NCI-H460 (cell line): ENCODE measurements at regions not wholly inside any gene's neighbourhood (a gene's known extent, or its start where the extent isn't known, plus 50 kb on each side); places are given as distances from the start of the nearest gene placed in this dataset.

Experiments
- DNase-seq: peaks from one replicate; pipeline ENCODE4 v3.0.0-alpha.2; 2016; ENCODE audit warnings: low read depth; ENCODE audit errors: extremely low read depth

DNA sequence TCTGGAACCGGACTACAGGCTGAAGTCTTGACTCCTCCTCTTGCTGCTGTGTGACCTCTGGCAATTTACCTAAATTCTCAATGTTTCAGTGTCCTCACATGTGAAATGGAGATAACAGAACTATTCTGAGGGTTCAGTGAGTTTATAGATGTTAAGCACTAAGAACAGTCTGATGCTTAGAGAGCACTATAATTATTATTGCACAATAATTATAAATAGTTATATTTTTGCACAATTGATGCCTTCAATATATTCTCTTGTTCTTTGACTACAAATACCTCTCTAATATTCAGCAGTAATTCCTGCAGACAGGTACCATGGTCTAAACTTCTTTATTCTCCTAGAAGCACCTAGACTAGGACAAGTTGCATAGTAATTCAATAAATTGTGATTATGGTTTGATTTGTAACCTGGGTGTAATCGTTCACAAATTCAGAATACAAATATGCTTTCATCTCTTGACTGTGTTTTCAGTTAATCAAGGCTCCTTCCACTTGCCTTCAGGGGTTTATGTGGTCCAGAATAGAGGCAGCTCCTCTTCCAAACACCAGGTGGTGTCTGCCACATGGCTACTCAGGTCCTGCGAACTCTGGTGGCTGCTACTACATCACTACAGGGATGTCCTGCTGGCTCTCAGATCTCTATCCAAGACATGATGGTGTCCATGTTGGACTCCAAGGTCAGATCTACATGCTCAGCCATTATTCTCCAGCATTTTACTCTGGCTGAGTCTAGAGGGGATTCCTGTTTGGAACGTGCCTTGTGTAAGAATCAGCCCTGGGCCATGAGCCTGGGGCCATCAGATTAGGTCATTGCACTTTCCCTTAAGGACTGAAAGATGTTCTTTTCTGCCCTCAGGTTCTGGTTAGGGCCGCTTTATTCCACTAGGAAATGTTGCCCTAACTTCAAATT, 103.4 kb downstream of the QRFPR start:
- DNase-seq, result peak; percentile 1

DNA sequence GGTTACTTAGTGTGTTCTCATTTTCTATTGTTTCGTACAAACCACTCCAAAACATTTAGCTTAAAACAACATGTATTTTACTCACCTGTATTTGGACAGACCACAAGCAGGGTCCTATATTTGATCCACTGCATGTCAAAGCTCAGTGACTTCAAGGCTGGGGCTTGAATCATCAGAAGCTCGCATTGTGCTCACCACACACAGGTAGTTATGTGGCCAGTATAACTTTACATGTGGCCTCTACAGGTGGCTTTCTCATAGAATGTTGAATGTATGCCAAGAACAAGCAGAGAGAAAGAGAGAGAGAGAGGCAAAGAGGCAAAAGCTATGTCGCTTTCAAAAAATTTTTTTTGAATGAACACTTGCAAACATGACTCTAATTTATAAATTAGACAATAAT, 107.6 kb downstream of the QRFPR start:
- no peak for DNase-seq

DNA sequence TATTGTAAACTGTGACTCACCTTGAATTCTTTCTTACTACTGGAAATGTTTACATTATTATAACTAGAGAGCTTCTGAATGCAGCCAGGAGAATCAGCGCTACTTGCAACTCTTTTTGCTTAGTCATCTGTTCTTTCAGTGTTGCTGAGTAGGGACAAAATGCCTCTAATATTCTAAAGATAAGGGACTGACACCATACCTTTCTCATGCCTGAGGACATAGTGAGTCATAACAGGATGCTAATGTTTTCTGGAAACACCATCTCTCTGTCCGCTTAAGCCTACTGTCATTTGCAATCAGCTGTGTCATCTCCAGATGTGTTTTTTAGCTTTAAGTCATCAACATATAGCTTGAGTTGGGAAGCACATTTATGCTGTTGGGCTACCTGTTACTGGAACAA, 108.3 kb downstream of the QRFPR start:
- no peak for DNase-seq

DNA sequence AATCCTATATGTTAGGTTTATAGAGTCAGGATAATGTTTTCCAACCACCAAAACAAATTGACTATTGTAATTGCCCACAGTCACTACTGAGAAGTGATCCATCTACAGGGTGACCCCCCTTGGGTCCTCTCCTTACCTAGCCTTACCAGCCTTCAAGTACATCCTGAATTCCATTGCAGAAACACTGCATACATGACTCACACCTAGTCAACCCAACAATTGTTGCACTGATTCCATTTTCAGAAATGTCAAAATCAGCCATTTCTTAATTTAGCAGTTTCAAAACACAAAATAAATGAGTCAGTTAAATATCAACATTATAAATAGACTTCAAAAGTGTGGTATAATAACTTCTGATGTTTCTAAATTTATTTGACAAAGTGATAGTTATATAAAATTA, 106.3 kb upstream of the TNIP3 start:
- no peak for DNase-seq

DNA sequence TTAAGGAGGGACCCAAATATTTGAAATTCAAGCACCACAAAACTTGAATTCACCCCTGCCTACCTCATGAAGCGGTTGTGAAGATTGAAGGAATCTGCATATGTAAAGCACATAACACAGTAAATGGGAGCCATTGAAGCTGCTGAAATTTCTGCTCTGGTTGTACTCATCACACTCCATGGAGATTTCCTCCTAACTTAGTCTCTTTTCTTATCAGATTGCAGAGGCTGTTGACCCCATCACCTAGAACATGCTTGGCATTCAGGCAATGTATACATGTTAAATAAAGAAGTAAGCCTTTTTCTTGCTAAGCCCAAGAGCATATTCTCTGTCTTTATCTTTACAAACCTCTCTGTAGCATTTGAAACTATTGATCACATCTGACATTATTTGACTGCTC, 104.9 kb upstream of the TNIP3 start:
- no peak for DNase-seq

DNA sequence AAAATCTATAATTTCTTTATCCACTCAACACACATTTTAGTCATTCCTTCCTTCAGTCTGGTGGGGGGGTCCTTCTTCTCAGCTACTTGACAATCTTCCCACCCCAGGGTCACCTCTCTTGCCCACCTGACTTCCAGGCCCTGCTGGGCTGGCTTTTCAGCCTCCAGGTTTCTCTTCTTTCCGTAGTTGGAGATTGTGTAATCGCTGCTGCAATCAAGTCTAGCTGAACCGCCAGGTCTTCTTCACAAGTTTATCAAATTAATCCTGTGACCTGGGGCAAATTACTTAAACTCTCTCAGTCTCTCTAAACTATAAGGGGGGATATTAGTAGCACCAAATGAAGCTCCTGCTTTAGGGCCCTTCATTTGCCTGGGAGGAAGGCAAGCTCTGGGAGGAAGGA, 102.9 kb upstream of the TNIP3 start:
- no peak for DNase-seq

DNA sequence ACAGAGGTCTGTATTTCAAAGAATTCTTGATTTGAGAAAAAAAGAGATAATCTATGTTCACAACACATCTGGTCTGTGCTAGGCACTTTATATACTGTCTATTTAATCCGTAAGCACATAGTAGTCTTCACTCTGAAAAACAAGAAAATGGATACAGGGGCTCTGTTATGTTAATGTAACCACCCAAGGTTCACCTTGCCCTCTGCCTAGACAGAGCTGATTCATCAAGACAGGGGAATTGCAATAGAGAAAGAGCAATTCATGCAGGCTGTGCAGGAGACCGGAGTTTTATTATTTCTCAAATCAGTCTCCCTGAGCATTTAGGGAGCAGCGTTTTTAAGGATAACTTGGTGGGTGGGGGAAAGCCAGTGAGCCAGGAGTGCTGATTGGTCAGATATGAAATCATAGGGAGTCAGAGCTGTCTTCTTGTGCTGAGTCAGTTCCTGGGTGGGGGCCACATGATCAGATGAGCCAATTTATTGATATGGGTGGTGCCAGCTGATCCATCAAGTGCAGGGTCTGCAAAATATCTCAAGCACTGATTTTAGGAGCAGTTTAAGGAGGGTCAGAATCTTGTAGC, 92.9 kb upstream of the TNIP3 start:
- no peak for DNase-seq

DNA sequence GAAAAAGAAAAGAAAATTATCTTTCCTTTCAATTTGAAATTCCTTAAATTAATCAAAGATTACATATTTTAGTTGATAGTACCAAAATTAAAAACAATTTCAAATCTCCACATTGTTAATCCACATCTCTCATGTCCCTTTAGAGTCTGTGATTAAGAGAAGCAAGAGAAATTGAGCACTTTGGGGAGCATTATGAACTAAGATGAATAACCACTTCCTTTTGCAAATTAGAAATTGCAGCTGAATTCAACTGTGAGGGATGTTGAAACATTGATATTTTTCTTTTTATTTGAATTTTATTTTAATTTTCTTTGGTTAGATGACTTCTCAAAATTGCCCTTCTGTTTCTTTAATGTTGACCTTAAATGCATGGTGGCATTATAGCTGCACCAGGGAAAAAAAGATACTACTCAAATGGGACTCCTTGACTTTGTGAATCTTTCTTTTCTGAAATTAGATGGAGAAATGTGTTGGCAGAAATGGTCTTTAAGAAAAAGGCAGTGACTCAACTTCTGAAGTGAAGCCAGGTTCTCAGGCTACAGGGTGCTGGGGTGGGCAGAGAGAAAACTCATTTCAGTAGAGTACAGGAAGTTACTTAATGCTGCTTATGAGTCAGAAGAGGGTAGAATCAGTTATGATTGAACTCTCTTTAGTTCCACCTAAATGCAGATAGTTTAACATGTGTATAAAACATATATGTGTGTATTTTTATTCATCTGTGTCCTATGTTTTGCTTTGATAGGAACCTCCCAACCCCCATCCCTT, 92.0 kb upstream of the TNIP3 start:
- no peak for DNase-seq

DNA sequence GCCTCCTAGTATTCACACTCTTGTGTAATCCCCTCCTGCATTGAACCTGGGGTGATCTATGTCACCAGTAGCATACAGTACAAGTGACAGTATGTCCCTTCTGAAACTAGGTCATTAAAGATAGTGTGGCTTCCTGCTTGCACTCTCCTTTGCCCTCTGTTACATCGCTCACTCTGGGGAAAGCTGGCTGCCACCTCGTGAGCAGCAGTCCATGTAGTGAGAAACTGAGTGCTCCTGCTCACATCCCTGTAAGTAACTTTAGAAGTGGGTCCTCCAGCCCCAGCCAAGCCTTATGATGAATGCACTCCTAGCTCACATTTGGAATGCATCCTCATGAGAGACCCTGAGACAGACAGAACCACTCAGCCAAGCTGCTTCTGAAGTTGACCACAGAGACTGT, 89.8 kb upstream of the TNIP3 start:
- DNase-seq, result no peak

DNA sequence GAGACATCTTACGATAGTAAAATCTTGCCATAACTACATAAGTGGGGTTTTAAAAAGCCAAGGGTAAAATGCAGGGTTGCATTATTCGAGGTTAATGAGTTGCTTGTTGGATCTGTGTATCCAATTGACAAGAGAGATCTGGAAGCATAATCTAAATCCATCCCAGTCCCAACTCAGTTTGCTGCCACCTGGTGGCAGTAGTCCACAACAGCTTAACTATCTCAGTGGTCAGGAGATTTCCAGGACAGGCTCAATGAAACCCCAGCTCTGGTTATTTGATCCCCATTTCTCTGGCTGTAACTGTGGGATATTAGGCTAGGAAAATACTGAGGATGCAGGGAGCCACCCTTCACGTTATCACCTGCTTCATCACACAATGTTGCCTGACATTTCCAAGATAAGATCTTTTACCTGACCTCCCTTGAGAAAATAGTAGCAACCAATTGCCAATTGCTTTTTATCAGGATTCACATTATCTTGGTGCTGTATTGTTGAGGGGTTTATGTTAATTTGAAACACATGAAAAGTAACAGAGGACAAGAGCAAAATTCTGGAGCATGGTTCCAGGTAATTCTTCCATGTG, 88.2 kb upstream of the TNIP3 start:
- peak; percentile 64 for DNase-seq

DNA sequence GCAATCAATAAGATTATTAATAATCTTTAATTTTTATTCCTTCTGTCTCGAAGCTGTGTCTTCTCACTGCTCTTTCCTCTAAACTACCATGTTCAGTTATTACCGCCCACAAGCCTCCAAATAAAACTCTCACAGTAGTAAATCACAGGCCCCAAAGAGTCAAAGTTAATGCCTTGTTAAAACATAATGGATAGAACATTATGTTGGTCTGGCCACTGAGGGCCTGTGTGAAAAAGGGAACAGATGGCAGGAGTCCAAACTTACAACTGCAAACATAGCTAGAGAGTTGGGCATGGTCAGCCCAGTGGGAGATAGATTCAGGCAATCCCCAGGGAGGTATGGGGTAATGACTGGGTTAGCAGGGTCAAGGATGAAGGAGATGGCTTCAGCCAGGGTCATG, 84.6 kb upstream of the TNIP3 start:
- DNase-seq, result no peak

DNA sequence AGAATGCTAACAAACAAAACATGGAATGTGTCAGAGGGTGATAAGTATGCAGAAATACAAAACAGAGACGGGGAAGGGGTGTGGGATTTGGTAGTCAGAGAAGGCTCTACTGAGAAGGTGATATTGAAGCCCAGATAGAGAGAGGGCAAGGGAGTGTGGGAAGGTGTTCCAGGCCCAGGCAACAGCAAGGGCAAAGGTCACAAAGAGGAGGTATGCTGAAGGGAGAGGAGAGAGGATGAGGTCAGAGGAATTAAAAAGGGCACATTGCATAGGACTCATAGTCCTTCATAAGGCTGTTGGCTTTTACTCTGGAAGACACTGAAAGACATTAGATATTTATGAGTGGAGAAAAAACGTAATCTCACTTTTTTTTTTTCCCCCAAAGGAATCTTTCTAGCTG, 82.6 kb upstream of the TNIP3 start:
- no peak for DNase-seq

DNA sequence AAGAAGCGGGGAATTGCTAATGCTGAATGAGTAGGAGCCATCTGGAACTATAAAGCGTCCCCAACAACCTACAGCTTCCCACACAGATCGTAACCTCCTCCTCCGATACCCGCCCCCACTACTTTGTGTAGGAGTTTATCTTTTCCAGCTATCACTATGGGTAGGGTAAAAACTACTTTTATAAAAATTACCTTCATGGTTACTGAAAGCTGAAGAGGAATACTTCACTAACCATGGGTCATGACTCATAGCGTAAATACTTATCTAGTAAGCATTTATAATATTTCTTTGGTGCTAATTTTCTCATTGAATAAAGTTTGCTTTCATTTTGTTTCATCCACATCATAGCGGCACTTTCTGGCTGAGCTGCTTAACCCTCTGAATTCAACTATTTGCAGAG, 79.4 kb upstream of the TNIP3 start:
- DNase-seq, result no peak

DNA sequence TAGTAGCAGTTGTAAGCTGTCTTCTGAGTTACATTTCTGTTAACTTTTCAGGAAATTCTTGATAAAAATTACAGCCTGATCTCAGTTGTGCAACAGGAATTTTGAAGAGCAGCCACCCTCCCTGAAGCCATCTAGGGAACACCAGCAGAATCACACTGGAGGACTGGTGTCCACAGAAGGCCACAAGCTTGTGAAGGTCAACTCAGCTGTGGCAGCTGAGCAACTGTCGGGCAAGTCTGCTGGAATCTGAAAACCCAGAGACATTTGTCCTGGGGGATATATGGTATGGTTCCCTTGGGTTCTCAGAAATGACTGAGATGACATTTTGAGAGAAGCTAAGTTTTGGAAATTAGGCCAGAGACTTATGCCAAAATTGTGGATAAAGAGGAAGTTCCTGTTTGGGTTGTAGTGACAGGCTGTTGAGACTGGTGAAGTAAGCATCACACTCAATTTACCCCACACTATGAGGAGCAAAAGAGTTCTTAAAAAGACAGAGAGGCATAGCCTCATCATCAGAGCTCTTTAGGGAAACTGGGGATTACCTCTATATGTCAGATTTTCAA, 78.1 kb upstream of the TNIP3 start:
- DNase-seq, result no peak

DNA sequence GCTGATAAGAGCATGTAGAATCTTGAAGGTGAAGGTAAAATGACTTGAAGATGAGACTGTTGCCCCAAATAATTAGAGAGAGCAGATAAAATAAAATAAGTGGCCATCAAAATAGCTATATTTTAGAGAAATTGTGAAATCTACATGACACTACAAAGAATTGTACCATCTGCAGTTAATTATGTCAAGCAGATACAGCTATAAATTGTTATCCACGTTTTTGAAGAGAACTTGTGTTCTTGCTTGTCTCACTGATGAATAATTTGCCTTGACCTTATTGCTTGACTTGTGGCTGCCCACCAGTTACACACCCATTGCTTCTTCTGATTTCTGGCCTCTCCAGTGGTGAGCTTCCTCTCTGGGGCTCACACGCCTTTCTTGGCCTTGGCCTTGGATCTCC, 75.8 kb upstream of the TNIP3 start:
- DNase-seq, result no peak

DNA sequence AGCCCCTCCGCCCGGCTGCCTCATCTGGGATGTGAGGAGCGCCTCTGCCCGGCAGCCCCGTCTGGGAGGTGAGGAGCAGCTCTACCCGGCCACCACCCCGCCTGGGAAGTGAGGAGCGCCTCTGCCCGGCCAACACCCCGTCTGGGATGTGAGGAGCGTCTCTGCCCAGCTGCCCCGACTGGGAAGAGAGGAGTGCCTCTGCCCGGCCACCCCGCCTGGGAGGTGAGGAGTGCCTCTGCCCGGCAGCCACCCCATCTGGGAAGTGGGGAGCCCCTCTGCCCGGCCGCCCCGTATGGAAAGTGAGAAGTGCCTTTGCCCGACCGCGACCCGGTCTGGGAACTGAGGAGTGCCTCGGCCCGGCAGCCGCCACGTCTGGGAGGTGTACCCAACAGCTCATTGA, 74.3 kb upstream of the TNIP3 start:
- no peak for DNase-seq

DNA sequence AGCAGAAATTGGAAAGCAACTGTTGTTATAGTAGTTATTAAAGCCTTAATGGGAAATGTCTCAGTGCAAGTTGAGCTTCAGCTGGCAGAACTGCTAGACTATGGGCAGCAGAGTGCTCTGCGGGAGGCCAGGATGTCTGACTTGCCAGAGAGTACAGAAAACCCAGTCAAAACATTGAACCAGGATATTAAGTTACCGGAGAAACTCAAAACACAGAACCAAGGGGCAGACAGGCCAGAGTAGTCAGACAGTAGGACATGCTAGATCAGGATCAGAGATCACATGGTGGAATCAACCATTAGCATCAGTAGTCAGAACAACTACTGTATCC, 72.9 kb upstream of the TNIP3 start:
- no peak for DNase-seq

DNA sequence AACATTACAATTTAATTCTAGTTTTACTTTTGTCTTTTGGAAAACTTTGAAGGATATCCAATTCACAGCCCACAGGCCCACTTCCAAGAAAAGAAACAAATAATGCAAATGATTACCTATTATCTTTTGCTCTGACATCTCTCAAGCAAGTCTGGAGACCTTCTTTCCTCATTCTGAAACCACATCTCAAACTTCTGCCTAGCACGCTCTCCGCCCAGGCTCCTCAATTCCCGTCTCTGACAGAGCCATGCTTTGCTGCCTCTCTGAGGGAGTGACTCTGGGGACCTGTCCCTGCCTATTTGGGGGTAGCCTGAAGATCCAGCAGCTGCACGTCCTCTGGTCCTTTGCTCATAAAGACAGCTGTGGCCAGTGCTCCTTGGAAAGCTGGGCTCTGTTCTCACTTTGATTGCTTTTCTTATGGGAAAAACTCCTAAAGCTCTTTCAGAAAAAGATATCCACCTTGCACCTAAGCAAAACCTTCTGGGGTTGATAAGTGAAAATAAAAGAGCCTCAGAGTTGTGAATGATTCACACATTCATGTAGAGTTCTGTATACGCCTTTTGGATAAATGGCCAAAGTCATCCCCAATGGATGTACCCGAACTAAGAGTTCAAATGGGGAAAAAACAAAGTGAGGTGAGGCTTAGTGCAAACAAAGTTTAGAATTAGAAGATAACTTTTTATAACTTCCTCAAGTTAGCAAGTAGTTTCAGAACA, 72.4 kb upstream of the TNIP3 start:
- DNase-seq, result no peak

DNA sequence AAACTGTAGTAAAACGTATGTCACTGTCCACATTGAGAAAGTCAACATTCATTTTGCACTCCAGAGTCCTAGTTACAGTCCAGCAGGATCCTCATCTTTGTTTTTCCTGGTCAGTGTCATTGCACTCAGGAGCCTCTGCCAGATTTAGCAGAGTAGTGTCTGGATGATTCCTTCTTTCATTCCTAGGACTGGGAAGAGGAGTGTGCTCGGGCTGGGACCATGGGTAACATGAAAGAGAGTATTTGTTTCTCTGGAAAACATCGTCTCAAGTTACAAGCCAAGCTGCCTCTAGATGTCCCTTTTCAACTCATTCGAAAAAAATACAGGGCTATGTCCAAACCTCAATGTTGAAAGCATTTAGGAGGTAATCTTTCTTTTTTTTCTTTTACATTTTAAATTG, 69.9 kb upstream of the TNIP3 start:
- no peak for DNase-seq

DNA sequence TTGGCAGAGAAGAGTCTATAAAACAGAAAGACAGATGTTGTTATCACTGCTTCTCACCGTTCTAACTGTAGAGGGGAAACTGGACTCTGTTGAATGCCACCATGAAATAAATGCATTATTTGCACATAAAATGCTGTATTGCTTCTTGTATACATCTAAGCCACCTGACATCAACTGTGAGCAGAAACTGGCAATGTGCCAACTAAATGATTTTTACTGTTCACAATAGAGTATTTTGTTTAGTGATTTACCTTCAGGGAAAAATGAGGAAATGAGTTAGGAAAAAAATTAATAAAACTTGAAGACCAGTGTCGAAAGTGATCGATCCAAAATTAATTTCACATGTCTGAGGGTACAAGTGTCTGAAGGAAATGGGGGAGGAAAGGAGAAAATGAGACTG, 65.9 kb upstream of the TNIP3 start:
- no peak for DNase-seq

DNA sequence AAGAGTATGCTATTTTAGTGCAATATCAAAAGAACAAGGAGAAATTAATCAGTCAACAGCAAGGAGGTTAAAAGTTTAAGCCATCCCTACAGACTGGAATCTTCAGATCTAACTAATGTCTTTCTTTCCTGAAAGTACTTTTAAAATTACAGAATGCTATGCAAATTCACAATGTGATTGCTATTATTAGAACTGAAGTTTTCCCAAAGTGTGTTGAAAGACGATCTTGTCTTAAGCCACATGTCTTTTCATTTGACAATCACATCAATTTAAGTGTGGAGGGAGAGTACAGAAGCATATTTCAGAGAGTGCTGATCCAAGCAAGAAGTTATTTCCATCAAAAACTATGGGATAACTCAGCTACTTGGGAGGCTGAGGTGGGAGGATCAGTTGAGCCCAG, 64.7 kb upstream of the TNIP3 start:
- DNase-seq, result no peak
